ENCODE measurements at regions not wholly inside any gene's neighbourhood (a gene's known extent, or its start where the extent isn't known, plus 50 kb on each side); places are given as distances from the start of the nearest gene placed in this dataset.
A peak's percentile ranks its signal among the peaks of the same experiment; 100 is the strongest.
"Not testable (repeated sequence)": the region's sequence is repeated elsewhere in the genome, so short reads cannot be mapped to it uniquely, and the experiment has no call there.

DNA sequence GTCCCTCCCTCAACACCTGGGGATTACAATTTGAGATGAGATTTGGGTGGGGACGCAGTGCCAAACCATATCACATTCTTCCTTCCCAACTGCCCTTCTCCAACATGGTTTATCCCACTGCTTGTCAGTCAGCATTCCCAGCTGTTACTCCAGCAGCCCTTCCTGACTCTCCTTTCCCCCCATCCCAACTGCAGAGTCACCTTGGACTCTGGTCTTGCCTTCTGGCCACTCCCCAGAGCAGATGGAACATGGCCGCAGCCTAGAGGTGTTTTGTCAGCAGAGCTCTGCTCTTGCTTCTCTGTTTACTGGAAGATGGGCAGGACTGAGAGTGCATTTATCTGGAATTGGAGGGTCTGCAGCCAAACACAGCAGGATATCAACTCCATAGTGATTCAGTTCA is 51.2 kb upstream of the MEX3C start:
- H3K4me3 ChIP-seq (ENCODE audit: low read length): no peak overlapping the region
- no peak for DNase-seq (ENCODE audit: low read depth, low spot score)

DNA sequence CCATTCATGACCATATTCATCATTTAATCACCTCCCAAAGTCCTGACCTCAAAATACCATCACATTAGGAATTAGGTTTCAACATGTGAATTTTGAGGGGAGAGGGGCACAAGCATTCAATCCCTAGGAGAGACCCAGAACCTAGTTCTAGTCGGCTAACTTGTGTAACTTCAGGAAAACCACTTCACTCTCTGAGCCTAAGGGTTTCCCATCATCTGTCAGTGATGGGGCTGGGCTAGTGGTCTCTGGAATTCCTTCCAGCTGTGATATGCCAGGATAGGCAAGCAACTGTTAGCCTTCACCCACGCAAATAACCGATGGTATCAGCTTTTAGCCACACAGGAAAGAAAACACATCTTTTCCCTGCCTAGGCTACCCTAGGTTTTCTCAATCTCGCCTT is 52.5 kb upstream of the MEX3C start:
- no peak for DNase-seq (ENCODE audit: low read depth, low spot score)
- no peak overlapping the region for H3K4me3 ChIP-seq (ENCODE audit: low read length)

DNA sequence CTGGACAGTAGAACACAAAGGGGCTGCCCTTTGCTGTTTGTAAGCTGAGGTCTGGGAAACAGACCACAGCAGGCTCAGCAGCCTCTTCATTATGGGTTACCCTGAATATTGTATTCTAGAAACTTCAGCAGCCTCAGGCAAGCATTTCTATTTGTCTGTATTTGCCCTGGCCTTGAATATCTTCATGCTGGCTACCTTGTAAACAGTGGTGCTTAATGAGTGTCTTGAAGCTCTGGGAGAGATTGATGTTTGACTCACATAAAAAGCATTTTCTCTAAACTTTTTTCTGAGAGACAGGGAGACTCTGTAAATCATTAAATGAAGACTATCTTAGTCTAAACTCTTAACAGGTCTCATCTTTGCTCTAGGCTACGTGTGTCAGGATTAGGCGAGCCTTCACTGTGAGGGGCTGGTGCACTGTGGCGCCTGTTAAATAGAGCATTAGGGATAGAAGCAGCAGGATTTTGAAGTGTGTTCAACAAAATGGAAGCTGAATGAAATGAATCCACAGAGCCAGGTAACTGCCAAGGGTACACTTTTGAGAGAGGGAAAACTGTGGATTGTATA is 53.1 kb upstream of the MEX3C start:
- no peak overlapping the region for H3K4me3 ChIP-seq (ENCODE audit: low read length)
- DNase-seq (ENCODE audit: low read depth, low spot score): no peak

DNA sequence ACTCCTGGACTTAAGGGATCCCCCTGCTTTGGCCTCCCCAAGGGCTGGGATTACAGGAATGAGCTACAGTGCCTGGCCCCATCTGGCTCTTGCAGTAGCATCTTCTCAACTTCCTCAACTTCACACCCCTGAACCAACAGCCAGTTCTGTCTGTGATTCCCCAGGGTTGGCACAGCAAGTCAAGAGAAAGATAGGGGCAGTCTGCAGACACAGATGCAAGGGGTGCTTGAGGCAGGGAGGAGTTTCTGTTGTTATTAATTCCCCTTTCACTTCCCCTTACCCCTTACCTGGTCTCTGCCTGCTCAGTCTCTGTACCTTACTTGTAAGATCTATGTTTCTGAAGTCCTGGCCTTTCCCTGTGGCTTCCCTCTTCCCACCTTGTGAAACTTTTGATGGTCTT is 54.1 kb upstream of the MEX3C start:
- H3K4me3 ChIP-seq (ENCODE audit: low read length): no peak overlapping the region
- DNase-seq (ENCODE audit: low read depth, low spot score): no peak

DNA sequence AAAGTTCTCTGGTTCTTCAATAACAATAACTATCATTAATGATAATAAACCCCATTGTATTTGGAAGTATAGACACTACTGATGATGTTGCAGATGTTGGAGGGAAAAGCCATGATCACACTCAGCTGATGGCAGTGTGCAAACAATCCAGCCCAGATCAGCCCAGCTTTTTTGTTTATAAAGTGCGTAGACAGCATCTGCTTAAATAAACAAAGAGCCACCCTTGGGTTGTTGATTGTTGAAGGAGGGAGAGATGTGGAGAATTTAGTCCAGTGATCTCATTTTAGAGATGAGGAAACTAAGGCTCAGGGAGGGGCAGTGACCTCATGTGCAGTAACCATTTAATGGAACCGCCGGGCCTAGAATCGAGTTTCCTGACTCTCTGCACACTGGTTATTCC is 56.0 kb upstream of the MEX3C start:
- no peak overlapping the region for H3K4me3 ChIP-seq (ENCODE audit: low read length)
- no peak for DNase-seq (ENCODE audit: low read depth, low spot score)

DNA sequence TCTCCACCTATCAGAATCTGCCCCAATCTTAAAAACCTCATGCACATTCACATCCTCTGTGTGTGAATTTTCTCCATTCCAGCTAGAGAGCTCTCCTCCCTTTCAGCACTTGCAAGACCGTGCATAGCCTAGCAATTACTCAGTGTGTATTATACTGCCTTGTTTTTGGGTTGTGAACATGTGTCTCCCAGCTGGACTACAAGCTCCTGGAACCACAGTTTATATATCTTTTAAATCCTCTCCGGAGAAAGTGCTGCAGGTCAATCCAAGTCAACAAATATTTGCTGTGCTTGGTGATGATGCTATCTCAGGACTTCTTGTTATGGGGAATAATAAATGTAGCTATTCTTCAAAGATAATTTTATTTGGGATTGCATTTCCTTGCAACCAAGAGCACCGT is 58.2 kb upstream of the MEX3C start:
- no peak for DNase-seq (ENCODE audit: low read depth, low spot score)

DNA sequence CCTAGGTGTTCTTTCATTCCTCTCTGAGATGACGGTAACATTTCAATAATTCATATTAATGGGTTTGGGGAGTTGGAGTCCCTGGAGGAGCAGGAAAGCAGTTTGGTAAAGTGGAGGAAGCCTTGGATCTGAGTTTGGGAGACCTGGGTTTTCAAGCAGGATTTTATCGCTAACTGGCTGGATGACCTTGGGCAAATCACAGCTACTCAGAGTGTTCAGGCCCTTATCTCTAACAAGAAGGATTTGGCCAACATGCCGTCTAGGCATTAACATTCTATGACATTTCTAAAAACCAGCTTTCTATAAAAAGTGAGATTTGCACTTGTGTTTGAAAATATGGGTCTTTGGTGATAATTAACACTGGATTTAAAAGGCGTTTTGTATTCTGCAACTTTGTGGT is 59.7 kb upstream of the MEX3C start:
- DNase-seq (ENCODE audit: low read depth, low spot score): no peak
- H3K4me3 ChIP-seq (ENCODE audit: low read length): no peak overlapping the region

More for the DNA sequence above, 58.2 kb upstream of the MEX3C start:
- H3K4me3 ChIP-seq (ENCODE audit: low read length): no peak overlapping the region

DNA sequence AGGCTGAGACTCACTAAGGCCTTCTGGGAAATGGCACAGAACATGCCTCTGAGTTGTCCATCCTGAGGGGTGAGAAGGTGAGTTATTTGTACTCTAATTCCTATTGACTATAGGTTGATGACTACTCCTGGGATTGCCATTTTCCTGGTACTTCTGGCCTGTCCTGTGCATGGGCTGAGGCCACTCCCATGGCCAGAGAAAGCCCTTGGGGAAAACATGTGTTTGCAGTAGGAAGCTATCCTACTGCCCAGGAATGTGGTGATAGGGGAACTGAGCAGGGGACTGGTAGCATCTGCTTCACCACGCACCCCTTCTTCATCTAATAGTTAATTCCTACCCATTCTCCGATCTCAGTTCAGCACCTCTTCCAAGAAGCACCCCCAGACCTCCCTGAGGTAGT is 62.6 kb upstream of the MEX3C start:
- no peak overlapping the region for H3K4me3 ChIP-seq (ENCODE audit: low read length)
- no peak for DNase-seq (ENCODE audit: low read depth, low spot score)

DNA sequence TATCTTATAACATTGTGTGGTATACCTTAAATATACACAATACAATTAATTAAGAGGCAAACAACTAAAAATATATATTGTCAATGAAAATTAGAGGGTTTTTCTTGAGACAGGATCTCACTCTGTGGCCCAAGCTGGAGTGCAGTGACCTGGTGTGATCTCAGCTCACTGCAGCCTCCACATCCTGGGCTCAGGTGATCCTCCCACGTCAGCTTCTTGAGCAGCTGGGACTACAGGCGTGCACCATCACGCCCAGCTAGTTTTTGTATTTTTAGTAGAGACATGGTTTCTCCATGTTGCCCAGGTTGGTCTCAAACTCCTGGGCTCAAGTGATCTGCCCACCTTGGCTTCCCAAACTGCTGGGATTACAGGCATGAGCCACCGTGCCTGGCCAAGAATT is 68.6 kb upstream of the MEX3C start:
- DNase-seq (ENCODE audit: low read depth, low spot score); H3K4me3 ChIP-seq (ENCODE audit: low read length): not testable (repeated sequence)

DNA sequence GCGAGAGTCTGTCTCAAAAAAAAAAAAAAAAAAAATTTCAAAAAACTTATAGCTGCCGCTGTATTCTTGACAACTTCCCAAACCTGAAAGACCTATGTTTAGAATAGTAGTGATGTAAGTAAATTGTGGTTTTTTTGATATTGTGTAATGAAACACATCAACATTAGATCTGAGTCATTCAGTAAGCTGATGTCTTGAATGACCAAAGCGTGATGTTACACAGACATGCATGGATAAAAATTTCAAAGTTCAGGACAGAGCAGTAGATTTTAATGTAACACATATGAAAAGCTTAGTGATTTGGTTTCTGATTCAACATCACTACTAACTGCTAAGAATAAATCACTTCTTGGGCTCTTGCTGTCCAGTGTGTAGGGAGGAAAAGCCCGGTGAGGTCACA is 69.3 kb upstream of the MEX3C start:
- DNase-seq (ENCODE audit: low read depth, low spot score): no peak
- no peak overlapping the region for H3K4me3 ChIP-seq (ENCODE audit: low read length)

DNA sequence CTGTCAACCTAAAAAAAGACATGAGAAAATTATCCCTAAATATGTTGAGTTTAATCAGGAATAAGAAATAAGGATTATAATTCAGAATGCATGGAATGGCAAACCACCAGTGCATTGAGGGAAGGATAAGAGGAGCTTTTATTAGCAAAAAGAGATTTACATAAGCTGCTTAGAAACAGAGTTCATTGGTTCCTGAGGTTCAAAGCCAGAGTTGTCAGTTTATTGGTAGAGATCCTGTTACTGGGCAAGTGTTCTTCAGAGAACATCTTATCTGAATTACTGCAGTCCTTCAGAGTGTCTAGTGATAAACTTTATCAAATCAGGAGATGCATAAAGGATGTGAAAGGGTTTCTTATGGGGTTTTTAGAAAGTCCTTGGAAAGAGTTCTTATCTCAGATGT is 76.0 kb upstream of the MEX3C start:
- H3K4me3 ChIP-seq (ENCODE audit: low read length): no peak overlapping the region
- no peak for DNase-seq (ENCODE audit: low read depth, low spot score)

DNA sequence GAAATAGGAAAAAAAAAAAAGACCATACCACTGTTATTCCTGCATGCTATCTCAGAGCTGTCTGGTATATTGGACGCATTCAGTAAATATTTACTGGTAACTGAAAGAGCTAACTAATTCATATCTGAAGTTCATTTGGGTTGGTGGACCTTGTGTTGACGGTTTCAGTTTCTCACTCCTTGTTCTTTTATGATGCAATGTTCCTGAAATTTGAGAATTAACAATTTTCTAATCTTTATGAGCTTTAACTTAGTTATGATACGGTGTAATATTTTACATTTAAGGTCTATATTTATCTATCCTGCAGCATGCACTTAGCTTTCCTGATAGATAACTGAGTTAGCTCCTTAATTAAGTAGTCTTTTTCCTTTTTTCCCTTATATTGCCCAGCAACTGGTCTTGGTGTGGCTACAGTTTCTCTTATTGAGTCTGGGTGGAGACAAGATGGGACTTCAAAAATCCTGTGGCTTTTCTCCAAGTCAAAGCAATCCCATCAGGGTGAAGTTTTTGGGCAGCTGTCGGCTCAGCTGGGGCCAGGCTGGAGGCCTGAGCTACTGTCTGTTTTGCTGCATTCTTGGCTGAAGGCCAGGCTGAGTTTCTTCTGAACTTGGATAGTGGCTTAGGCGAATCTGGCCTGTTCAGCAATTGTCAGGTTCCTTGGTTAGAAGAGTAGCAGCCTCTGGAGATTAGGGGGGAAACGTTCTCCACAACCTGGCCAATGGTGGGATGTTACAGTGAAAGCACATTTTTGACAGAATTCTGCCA is 78.4 kb upstream of the MEX3C start:
- no peak for DNase-seq (ENCODE audit: low read depth, low spot score)
- no peak overlapping the region for H3K4me3 ChIP-seq (ENCODE audit: low read length)

DNA sequence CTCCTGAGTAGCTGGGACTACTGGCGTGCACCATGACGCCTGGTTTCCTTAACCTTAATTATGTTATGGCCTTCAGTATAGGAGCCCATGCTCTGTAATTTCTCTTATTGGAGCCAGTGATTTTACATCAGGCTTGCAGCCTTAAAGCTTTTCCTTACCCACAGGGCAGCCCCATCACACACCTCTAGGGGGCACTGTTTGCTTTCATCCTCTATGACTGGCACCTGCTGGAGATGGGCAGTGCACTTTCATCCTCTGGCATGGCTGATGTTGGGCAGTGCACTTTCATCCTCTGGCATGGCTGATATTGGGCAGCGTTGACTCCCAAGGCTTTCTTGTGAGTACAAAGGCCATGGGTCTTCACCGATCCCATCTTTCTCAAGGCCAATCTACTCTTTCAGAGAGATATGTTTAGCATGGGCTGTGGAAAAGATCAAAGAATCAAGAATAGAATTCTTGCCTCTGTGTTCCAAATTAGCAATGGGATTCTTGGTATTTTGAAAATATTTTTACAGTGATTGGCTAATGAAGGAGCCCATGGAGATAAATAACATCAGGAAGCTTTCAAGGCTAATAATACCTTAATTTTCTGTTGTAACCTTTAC is 80.7 kb upstream of the MEX3C start:
- DNase-seq (ENCODE audit: low read depth, low spot score): peak; percentile 47
- H3K4me3 ChIP-seq (ENCODE audit: low read length): no peak overlapping the region

DNA sequence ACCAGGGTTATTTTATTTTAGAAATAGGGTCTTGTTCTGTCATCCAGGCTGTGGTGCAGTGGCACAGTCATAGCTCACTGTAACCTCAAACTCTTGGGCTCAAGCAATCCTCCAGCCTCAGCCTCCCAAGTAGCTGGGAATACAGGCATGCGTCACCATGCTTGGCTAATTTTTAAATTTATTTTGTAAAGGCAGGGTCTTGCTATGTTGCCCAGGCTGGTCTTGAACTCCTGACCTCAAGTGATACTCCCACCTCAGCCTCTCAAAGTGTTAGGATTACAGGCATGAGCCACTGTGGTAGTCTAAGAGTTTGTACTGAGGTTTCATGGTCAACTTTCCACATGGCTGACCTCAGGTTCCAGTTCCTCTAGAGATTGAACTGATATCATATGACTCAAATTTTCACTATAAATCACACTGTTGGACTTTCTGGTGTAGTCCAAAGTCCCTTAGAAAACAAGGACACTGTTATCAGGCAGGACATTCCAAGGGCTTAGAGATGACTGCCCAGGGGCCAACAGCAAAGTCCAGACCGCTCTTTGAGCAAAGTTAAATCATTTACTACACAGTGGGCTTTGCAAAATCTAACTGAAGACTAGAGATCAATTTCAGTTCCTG is 82.0 kb upstream of the MEX3C start:
- no peak overlapping the region for H3K4me3 ChIP-seq (ENCODE audit: low read length)
- no peak for DNase-seq (ENCODE audit: low read depth, low spot score)

DNA sequence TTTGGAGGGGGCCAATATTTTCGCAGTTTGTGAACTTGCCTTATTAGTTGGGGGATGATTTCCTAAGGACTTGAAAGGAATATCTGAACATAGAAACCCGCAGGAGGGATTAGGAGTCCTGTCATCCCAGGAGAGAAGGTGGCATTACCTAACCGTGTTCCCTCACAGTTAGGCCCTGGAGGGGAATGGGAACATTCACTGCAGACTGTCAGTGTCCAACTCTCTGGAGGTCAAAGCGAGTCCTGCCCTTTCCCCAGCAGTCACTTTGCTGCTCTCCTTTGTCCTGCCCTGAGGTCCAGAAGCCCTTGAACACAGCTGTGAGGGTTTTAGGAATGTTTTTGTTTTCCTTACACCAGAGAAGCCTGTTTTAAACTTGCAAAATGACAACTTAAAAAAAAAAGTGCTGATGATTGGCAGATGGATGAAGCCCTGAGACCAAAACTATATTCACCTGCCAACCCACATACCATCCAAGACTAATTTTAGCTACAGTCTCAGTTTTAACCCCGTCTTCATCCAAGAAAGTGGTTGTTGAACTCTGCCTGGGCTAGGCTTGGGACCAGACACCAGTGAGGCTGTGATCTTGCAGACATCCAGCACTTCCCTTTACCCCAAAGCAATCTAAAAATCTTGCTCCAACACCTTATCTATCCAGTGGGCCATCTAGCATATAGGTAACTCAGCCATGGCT is 90.5 kb upstream of the MEX3C start:
- no peak overlapping the region for H3K4me3 ChIP-seq (ENCODE audit: low read length)
- no peak for DNase-seq (ENCODE audit: low read depth, low spot score)

DNA sequence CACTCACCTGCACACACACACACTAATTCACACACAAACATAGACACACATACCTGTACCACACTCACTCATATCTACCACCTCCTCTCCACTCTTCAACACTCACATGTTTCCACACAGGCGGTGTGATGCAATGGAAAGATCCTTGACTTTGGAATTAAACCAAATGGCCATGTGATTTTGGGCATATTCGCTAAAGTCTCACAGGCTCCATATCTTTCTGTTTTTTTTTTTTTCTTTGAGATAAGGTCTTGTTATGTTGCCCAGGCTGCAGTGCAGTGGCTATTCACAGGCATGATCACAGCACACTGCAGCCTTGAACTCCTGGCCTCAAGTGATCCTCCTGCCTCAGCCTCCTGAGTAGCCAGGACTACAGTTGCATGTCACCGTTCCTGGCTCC is 91.1 kb upstream of the MEX3C start:
- DNase-seq (ENCODE audit: low read depth, low spot score): no peak
- H3K4me3 ChIP-seq (ENCODE audit: low read length): no peak overlapping the region

DNA sequence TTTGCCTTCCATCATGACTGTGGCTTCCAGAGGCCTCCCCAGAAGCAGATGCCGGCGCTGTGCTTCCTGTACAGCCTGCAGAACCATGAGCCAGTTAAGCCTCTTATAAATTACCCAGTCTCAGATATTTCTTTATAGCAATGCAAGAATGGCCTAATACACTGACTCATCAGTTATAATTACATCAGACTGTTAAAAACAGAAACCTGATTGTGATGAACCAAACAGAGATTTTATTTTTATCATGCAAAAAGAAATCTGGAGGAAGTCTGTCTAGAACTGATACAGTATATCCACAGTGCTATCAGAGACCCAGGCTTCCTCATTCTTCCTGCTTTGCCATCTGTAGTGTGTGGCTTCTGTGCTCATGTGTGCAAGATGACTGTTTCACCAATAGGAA is 93.4 kb upstream of the MEX3C start:
- no peak overlapping the region for H3K4me3 ChIP-seq (ENCODE audit: low read length)
- DNase-seq (ENCODE audit: low read depth, low spot score): no peak

DNA sequence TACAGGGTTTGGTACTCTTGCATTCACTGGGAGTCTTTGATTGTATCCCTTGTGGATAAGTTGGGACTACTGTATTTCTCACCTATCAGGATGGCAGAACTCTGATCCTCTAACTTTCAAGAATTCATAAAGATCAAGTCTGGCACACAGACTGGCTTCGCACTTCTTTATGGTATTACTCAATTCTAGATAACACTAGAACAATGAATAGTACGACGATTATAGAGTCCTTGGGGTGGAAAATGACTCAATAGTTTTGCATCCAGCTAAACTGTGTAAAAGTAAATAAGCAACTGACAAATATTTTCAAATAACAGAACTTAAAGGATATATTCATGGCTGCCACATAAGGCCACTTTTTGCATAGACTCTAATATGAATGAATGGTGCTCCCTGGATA is 103.4 kb upstream of the MEX3C start:
- no peak for DNase-seq (ENCODE audit: low read depth, low spot score)
- no peak overlapping the region for H3K4me3 ChIP-seq (ENCODE audit: low read length)

DNA sequence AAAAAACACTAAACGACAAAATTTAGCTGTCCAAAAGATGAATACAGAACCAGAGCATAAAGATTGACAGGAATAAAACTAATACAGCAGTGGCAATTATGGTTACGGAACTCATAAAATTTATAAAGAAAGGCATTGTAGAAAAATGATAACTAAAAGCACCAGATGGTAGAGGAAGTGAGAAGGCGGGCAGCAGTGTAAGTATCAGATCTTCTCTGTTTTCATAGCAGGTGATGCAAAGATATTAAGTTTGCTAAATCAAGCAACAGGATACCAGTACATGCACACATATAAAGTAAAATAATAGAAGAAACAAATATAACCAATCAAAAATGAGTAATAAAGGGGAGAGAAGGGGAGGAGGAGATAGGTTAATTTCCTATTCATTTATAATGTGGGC is 103.9 kb upstream of the MEX3C start:
- H3K4me3 ChIP-seq (ENCODE audit: low read length): no peak overlapping the region

DNA sequence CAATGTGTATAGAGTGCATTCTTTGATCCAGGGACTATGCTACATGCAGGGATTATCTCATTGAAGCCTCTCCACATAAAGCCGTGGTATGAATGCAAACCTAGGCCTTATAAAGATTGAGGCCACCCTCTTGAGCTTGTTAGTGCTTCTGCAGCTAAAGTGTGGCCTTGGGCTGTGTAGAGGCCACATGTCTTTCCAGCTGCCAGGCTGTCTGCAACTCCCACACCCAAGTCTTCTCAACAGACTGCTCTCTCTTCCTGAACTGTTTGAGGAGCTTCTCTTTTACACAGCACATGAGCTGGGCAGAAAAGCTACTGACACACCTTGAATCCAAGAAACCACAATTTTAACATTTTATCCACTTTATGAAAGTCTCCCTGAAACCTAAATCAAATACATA is 119.2 kb upstream of the MEX3C start:
- no peak overlapping the region for H3K4me3 ChIP-seq (ENCODE audit: low read length)
- DNase-seq (ENCODE audit: low read depth, low spot score): no peak

More for the DNA sequence above, 103.9 kb upstream of the MEX3C start:
- no peak for DNase-seq (ENCODE audit: low read depth, low spot score)

Measured in Jurkat, Clone E6-1 (cell line).